NCI-H524 treated with DMSO at 0.1 percent for 48 hours (cell line): ENCODE measurements at regions not wholly inside any gene's neighbourhood (a gene's known extent, or its start where the extent isn't known, plus 50 kb on each side); places are given as distances from the start of the nearest gene placed in this dataset.
"Not testable (repeated sequence)": the region's sequence is repeated elsewhere in the genome, so short reads cannot be mapped to it uniquely, and the experiment has no call there.

Source experiments
- DNase-seq: peaks from one replicate; lab custom pipeline; 2025; lab: John Stamatoyannopoulos, UW

- not testable (repeated sequence) for DNase-seq
Measured at GRCh38 chr6:28623242-28623641, 97.6 kb downstream of the GPX5 start.

GRCh38 chr6:28626386-28626785 is 100.7 kb downstream of the GPX5 start:
- not testable (repeated sequence) for DNase-seq

GRCh38 chr6:28632326-28632851 is 106.7 kb downstream of the GPX5 start:
- no peak for DNase-seq

- DNase-seq = no peak
Measured at GRCh38 chr6:28633445-28634215, 107.9 kb downstream of the GPX5 start.

- DNase-seq = no peak
Measured at GRCh38 chr6:28634411-28634760, 108.7 kb downstream of the GPX5 start.

GRCh38 chr6:28634761-28635546 is 109.3 kb downstream of the GPX5 start:
- peak; percentile 37 for DNase-seq

- DNase-seq = no peak
Measured at GRCh38 chr6:28635547-28636158, 110.0 kb downstream of the GPX5 start.

- no peak for DNase-seq
Measured at GRCh38 chr6:28638787-28639430, 113.2 kb downstream of the GPX5 start.

GRCh38 chr6:28639445-28640290 is 114.0 kb downstream of the GPX5 start:
- not testable (repeated sequence) for DNase-seq

- peak; percentile 50 for DNase-seq
Measured at GRCh38 chr6:28643017-28643740, 117.5 kb downstream of the GPX5 start.

GRCh38 chr6:28646650-28647049 is 121.0 kb downstream of the GPX5 start:
- no peak for DNase-seq

- peak; percentile 89 for DNase-seq
Measured at GRCh38 chr6:28648035-28648877, 122.6 kb downstream of the GPX5 start.

GRCh38 chr6:28648878-28649375 is 123.2 kb downstream of the GPX5 start:
- no peak for DNase-seq

- no peak for DNase-seq
Measured at GRCh38 chr6:28651161-28651560, 125.5 kb downstream of the GPX5 start.

- DNase-seq = no peak
Measured at GRCh38 chr6:28653876-28654275, 128.2 kb downstream of the GPX5 start.

- DNase-seq = no peak
Measured at GRCh38 chr6:28655164-28655563, 129.5 kb downstream of the GPX5 start.

- no peak for DNase-seq
Measured at GRCh38 chr6:28656715-28657114, 131.0 kb downstream of the GPX5 start.

GRCh38 chr6:28657381-28657768 is 131.7 kb downstream of the GPX5 start:
- DNase-seq = no peak

- peak; percentile 31 for DNase-seq
Measured at GRCh38 chr6:28657769-28658465, 132.2 kb downstream of the GPX5 start.
